Spleen (tissue), 11 donors: ENCODE measurements at regions not wholly inside any gene's neighbourhood (a gene's known extent, or its start where the extent isn't known, plus 50 kb on each side); places are given as distances from the start of the nearest gene placed in this dataset.

ENCODE experiments used
- DNase-seq: peaks from one replicate; pipeline ENCODE4 v3.0.0-alpha.2; 2020
- H3K27ac ChIP-seq, 8 donors: fragments of 200-600 bp; sonication (generic) in 7 of 8; 1 replicate in 4 of 8; 2 replicates in 4 of 8; pipeline versions ENCODE4 v1.5.0 to v1.8.0; 2016 to 2021; ENCODE audit warnings: inconsistent platforms in 4 of 8, mild to moderate bottlenecking in 4 of 8, moderate library complexity in 1 of 8
- H3K27me3 ChIP-seq, 7 donors: fragments of 200-600 bp; sonication (generic) in 6 of 7; replicated peaks in 1 of 7; 1 replicate in 4 of 7; 2 replicates in 3 of 7; pipeline versions ENCODE4 v1.5.0 to v1.8.0; 2016 to 2021; ENCODE audit warnings: inconsistent platforms in 3 of 7, mild to moderate bottlenecking in 1 of 7
- H3K36me3 ChIP-seq, 6 donors: fragments of 200-600 bp; sonication (generic) in 5 of 6; 1 replicate in 4 of 6; 2 replicates in 2 of 6; pipeline versions ENCODE4 v1.5.0 to v1.8.0; 2016 to 2021; ENCODE audit warnings: inconsistent platforms in 2 of 6
- H3K4me1 ChIP-seq, 6 donors: fragments of 200-600 bp; sonication (generic) in 5 of 6; 1 replicate in 3 of 6; 2 replicates in 3 of 6; pipeline versions ENCODE4 v1.5.0 to v1.8.0; 2016 to 2021; ENCODE audit warnings: inconsistent platforms in 3 of 6
- H3K4me3 ChIP-seq, 8 donors: fragments of 200-600 bp; sonication (generic) in 7 of 8; 1 replicate in 4 of 8; 2 replicates in 4 of 8; pipeline versions ENCODE4 v1.5.0 to v1.8.0; 2016 to 2021; ENCODE audit warnings: inconsistent platforms in 4 of 8, mild to moderate bottlenecking in 4 of 8, moderate library complexity in 2 of 8
- H3K9me3 ChIP-seq, 8 donors: fragments of 200-600 bp; sonication (generic) in 7 of 8; 1 replicate in 4 of 8; 2 replicates in 4 of 8; pipeline versions ENCODE4 v1.5.0 to v1.8.0; 2016 to 2021; ENCODE audit warnings: inconsistent platforms in 4 of 8
- POLR2A ChIP-seq, 3 donors: fragments of 450-650 bp; IDR thresholded peaks; one replicate each; pipeline ENCODE4 v1.5.1; 2017; ENCODE audit warnings: antibody characterized with exemption in 3 of 3, mild to moderate bottlenecking in 1 of 3
- POLR2AphosphoS5 ChIP-seq, 3 donors: sonication (generic); formaldehyde crosslinking; IDR thresholded peaks; one replicate each; pipeline ENCODE4 v1.5.1; 2017; ENCODE audit warnings: antibody characterized with exemption in 3 of 3
- WGBS, 5 donors: extraction: QIAGEN DNeasy Blood & Tissue Kit in 3 of 5; methylation state at CpG; one replicate each; pipeline versions ENCODE4 v1.1.5 to v1.1.7; 2013 to 2018; 5-methylcytosine and 5-hydroxymethylcytosine counted together
- intact Hi-C: fragments of 100-400 bp; cut with DNase I; formaldehyde crosslinking; loops from one replicate; pipeline ENCODE4 v1.15.0; 2023; ENCODE audit warnings: low total_unique reads
- microRNA-seq, 3 donors: library from miRNA; unstranded; fragments of <30 nt; microRNA quantifications; one replicate each; pipeline versions ENCODE4 to v1.1.0, GENCODE V29; 2019 to 2020
- small RNA-seq, 4 donors: library from RNA; depleted of rRNA; stranded (forward); fragments of <200 nt; gene quantifications; one replicate each; pipeline ENCODE3, GENCODE V24; 2016
- TF ChIP-seq, protein P1 (sequence below), 11 experiments: fragments of 200-600 bp in 7 of 11; fragments of 450-650 bp in 4 of 11; sonication (generic) in 4 of 11; IDR thresholded peaks in 8 of 11; conservative IDR thresholded peaks in 3 of 11; 1 replicate in 7 of 11; 2 replicates in 4 of 11; pipeline versions ENCODE4 v1.4.0 to v1.8.0; 2016 to 2021; ENCODE audit warnings: antibody characterized with exemption in 11 of 11, inconsistent platforms in 4 of 11, mild to moderate bottlenecking in 1 of 11
- donor health status: healthy with polysubstance abuse.
- donor health status: DM: no; HTN: no; CAD: no; lungs with moderate emphysema.
- donor health status: DM: no; HTN: no; CAD: no.
- donor health status: Bipolar disorder and iron deficiency.
- donor health status: healthy.
- donor health status: DM: no; HTN: no; CAD: no.
- donor health status: DM: yes; HTN: yes; CAD: no.

DNA sequence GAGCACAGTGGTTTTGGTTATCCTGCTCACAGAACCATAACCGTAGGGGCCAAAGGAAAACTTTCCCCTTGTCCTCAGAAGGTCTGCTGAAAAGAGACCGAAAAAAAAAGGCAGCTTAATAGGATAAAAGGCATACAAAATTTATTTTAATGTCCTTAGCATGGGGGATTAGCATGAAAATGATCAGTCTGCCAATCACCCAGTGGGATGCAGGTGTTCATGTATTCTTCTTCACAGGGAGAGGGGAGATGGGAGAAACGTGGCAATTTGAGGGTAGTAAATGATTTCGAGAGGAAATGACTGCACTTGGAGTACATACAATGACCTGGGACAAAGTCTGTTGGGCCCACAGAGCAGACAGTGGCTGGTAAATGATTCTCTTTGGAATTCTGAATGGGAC is 194.0 kb downstream of the AJAP1 start:
- H3K27me3 ChIP-seq = no peaks in the 10 kb centered on the region
- no peaks in the 10 kb centered on the region for H3K36me3 ChIP-seq
- TF ChIP-seq, protein P1, sequence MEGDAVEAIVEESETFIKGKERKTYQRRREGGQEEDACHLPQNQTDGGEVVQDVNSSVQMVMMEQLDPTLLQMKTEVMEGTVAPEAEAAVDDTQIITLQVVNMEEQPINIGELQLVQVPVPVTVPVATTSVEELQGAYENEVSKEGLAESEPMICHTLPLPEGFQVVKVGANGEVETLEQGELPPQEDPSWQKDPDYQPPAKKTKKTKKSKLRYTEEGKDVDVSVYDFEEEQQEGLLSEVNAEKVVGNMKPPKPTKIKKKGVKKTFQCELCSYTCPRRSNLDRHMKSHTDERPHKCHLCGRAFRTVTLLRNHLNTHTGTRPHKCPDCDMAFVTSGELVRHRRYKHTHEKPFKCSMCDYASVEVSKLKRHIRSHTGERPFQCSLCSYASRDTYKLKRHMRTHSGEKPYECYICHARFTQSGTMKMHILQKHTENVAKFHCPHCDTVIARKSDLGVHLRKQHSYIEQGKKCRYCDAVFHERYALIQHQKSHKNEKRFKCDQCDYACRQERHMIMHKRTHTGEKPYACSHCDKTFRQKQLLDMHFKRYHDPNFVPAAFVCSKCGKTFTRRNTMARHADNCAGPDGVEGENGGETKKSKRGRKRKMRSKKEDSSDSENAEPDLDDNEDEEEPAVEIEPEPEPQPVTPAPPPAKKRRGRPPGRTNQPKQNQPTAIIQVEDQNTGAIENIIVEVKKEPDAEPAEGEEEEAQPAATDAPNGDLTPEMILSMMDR (IDR thresholded peaks at IDR 0.05 in 8 of 11, conservative IDR thresholded peaks at IDR 0.05 in 3 of 11) = no peak
- TF ChIP-seq POLR2A (IDR thresholded peaks at IDR 0.05) = no peak
- TF ChIP-seq POLR2AphosphoS5 (IDR thresholded peaks at IDR 0.05) = no peak
- no peak for DNase-seq
- WGBS, 5 donors = 48 to 60% (median 58%) methylated on average over 4 of the region's 4 CpGs
- intact Hi-C loops = no loop called here
- no peak overlapping the region for H3K4me3 ChIP-seq
- no peak overlapping the region for H3K27ac ChIP-seq
- H3K9me3 ChIP-seq = peaks cover 0 to 16% (median 9%) of the 10 kb centered on the region in 8 donors
- H3K4me1 ChIP-seq = no peaks in the 10 kb centered on the region

DNA sequence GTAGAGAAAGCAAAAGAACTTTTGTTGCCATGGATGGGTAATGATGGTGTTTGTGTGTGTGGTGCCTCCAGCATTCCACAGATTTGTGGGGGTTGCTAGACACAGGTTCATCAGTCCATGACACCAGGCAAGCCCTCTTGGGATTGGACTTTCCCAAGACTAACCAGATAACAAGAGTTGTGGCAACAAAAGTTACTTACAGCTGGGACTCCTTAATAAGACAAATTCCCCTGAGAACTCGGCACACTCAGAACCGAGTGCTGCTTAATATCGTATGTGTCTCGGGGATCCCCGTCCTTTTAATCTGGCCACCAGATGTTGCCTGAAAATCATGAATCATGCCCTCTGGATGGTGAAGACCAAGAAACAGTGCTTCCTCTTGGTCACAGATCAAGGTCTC is 193.3 kb downstream of the AJAP1 start:
- no peaks in the 10 kb centered on the region for H3K27me3 ChIP-seq
- H3K27ac ChIP-seq = no peak overlapping the region
- H3K36me3 ChIP-seq = no peaks in the 10 kb centered on the region
- WGBS, 5 donors = 76 to 90% (median 87%) methylated on average over 5 of the region's 5 CpGs
- H3K4me1 ChIP-seq = no peaks in the 10 kb centered on the region
- DNase-seq = no peak
- H3K4me3 ChIP-seq = no peak overlapping the region
- TF ChIP-seq POLR2A (IDR thresholded peaks at IDR 0.05) = no peak
- TF ChIP-seq, protein P1 (IDR thresholded peaks at IDR 0.05 in 8 of 11, conservative IDR thresholded peaks at IDR 0.05 in 3 of 11) = no peak
- TF ChIP-seq POLR2AphosphoS5 (IDR thresholded peaks at IDR 0.05) = no peak
- H3K9me3 ChIP-seq = peaks cover 0 to 16% (median 9%) of the 10 kb centered on the region in 8 donors
- intact Hi-C loops = no loop called here

Small RNA genes lying in the stretch of these regions (microRNA-seq; reads per million reads assigned to microRNA genes)
- 0 reads per million in 3 donors for gene MIR4417

Small RNA genes lying in the stretch of these regions (small RNA-seq; reads per million reads assigned to genes)
- gene MIR4417 = 0 reads per million in 4 donors
